GM21737 (cell line): ENCODE measurements at regions not wholly inside any gene's neighbourhood (a gene's known extent, or its start where the extent isn't known, plus 50 kb on each side); places are given as distances from the start of the nearest gene placed in this dataset.
"Not testable (repeated sequence)": the region's sequence is repeated elsewhere in the genome, so short reads cannot be mapped to it uniquely, and the experiment has no call there.

Experiments
- ATAC-seq: cut with Tn5 transposase; IDR thresholded peaks from one replicate; pipeline ENCODE4 v1.9.1; 2021; ENCODE audit warnings: mild to moderate bottlenecking, moderate library complexity; ENCODE audit not compliant: unreplicated experiment

DNA sequence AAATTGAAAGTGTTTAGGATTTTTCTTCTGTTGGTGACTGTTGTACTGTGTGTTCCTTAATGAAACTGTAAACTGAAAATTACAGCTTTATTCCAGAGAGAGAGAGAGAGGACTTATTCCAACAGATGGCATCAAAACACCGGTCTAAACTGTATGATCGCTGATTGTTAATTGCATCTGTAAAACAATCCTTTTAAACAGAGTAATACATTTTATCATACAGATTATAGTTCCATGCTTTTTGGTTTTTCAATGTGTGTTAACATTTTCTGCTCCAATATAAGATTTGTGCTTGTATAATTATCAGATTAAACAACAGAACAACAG, 289.7 kb upstream of the DNAJC19 start:
- no peak for ATAC-seq

DNA sequence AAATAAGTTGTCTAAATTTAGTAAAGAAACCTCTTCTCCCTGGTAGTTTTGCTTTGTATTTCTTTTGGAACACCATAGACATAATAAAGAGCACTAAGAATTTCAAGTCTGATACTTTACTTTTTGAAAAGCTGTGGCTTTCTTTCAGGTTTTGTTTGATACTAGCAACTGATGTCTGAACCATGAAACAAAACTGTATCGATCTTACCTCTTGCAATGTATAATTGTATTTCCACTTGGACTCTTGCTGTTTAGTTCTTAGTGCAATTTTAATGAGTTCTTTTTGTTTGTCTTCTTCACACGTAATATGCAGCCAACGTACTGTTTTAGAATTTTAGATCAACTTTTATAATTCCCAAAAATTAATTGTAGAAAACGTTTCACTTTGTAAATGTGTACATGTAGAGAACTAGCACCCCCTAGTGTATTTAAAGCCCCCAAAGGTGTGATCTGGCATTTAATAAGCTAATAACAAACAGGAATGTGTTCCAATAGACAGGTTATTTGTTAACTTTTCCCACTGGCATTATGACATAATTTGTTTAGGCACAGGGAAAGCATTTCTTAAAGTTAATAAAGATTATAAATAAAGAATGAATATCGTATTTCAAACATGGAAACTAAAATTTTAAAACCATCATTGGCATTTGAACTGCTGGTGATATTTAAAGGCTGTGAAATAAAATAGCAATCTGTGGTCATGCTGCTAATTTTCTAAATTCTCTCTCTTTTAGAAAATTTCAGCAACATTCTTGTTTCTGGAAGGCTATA, 289.1 kb upstream of the DNAJC19 start:
- no peak for ATAC-seq

DNA sequence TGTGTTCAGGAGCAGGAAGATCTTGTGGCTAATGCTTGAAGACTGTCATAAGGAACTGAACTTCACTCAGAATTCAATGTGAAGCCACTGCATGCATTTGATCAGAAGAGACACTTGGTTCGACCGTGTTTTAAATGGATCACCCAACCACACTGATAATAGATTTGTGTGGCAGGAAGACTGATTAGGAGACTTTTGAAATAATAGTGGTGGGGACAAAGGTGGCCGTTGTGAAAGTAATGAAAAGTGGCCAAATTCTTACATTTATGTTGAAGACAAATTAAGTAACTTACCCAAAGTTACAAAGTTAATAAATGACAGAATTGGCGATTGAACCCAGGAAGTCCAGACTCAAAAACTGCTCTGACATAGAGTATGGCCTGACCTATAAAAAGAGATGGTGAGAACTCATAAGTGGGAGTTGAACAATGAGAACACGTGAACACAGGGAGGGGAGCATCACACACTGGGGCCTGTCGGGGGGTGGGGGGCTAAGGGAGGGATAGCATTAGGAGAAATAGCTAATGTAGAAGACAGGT, 286.9 kb upstream of the DNAJC19 start:
- no peak for ATAC-seq

DNA sequence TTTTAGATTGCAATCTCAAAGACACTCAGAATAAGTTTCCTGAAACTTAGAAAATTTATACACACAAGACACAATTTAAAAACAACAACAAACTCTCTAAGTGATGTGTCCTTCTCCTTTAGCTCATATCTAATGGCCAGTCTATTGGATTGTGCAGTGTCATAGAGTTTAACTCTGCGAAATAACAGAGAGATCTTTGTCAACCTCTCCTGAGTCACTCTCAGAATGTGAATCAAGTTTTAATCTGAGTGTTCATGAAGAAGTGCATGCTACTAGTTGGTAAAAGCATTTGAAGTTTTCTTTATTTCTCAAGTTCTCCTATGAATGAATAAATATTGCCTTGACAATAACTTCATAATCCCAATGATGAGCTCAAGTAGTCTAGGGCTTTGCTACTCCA, 284.5 kb upstream of the DNAJC19 start:
- no peak for ATAC-seq

DNA sequence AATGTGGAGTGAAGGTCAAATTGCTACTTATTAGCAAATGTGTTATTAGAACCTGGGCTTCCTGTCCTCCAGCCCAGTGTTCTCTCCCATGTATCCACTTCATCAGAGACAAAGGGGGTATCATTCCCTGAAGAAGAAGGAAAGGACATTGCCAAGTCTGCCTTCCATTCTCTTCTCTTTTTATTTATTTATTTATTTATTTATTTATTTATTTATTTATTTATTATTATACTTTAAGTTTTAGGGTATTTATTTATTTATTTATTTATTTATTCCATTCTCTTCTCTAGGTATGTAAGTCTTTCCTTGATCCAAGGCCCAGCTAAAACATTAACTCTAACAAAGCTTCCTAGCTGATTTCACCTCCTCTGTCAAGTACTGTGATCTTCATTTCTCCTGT, 277.8 kb upstream of the DNAJC19 start:
- ATAC-seq = no peak

- peak; percentile 90 for ATAC-seq
These were observed 276.3 kb upstream of the DNAJC19 start for GRCh38 chr3:181265750-181266333.

GRCh38 chr3:181264486-181264885, 274.9 kb upstream of the DNAJC19 start:
- ATAC-seq = no peak

DNA sequence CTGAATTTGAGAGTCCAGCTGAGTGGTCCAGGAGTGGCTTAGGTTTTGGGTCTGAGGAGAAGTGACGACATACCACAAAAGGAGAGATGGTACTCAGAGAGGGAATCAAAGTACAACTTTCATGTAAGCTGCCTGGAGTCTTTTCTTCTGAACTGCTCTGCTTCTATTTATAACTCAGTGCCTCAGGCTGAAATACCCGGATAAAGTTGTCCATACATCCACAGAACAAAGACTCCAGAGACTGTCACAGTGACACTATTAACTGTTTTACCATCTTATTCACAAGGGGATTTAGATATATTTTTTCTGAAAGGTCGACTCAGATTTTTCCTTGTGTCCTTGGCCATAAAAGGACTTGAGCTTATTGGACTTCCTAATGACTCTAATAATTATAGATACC, 264.3 kb upstream of the DNAJC19 start:
- no peak for ATAC-seq

- ATAC-seq = no peak
These were observed 263.1 kb upstream of the DNAJC19 start for GRCh38 chr3:181252631-181253030.

DNA sequence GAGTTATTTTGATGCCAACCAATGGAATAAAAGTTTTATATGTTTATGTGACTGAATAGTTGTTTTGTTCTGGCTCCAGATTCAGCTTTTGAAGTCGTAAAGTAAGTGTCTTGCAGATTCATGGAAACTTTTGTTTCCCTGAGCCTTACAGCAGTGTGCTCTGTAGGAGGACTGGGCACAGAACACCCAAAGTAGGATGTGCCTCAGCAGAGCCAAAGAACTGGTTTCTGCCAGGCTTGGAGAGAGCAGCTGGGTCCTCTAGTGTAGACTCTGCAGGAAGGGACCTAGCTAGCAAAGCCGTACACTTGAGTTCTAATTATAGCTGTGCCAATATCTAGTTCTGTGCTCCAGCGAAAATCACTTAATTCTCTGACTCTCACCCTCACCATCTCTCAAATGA, 261.2 kb upstream of the DNAJC19 start:
- no peak for ATAC-seq

DNA sequence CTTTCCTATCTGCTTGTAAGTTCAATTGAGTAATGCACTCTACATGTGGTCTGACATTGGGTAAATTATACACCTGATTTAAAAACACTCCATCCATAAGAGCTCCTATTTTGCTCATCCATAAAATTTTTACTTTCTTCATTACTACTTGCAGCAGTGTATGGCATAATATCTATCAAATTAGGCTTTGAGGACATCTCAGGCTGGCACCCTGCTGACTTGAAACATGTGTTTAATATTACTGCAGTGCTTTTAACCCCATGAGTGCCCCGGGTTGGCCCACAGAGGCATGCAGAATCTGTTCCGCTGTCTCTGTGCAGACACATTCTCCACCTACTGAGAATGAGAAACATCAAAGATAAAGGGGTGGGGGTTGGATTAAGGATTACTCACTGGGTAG, 249.9 kb upstream of the DNAJC19 start:
- ATAC-seq = no peak

- no peak for ATAC-seq
These were observed 240.7 kb upstream of the DNAJC19 start for GRCh38 chr3:181230258-181230657.

- no peak for ATAC-seq
These were observed 223.8 kb upstream of the DNAJC19 start for GRCh38 chr3:181213347-181213746.

DNA sequence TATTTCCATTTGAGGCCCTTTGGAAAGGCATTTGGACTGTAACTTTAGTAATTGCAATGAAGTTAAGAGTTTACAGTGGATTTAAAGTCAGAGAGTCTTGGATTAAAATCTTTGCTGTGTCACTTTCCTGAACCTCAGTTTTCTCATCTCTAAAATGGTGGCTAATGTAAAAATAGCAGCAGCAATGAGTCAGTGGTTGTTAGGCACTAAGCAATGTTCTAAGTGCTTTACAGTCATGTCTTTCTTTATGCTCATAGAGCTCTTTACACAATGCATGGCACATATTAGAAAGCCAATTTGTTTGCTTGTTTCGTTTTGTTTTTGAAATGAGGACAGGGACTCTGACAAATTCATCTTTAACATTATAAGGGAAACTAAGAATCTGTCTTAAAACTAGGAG, 222.7 kb upstream of the DNAJC19 start:
- no peak for ATAC-seq

DNA sequence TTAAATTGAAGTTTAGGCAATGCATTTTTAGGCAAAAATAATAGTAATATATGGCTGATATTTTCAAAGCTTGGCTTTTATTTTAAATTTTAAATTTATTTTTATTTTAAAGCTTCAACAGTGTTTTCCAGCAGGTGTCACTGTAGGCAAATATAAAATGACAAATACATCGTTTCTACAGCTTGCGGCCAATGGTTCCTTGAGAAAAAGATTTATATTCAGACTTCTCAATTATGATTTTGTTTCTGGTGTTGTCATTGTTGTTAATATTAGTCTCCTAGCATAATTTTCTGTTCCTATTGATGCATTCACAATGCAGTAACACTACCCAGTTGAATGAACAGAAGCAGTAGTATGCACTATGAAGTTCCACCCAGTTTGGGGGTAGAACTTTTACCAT, 220.7 kb upstream of the DNAJC19 start:
- ATAC-seq = no peak

DNA sequence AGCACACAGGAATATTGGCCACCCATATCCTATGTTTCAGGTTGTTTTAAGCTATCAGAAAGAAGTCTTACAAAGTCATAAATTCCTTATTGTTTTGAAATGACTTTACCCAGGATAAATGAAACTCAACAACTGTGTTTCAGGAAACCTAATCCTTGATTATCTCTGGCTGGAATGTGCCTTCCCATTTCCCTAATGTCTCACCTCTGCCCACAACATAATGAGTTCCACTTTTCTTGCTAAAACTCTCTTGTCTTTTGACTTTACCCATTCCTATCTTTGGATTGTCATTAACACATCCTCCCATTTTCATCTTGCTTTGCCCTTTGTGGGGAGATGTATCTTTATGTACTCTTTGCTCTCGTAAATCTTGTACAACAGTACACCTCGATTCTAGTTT, 200.0 kb upstream of the DNAJC19 start:
- ATAC-seq = no peak

- ATAC-seq = no peak
These were observed 194.2 kb upstream of the DNAJC19 start for GRCh38 chr3:181183764-181184163.

DNA sequence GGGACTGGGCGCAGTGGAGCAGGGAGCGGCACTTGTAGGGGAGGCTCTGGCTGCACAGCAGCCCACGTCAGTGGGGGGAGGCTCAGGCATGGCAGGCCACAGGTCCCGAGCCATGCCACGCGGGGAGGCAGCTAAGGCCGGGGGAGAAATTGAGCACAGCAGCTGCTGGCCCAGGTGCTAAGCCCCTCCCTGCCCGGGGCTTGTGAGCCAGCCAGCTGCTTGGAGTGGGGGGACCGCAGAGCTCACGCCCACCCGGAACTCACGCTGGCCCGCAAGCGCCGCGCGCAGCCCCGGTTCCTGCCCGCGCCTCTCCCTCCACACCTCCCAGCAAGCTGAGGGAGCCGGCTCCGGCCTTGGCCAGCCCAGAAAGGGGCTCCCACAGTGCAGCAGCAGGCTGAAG, 193.5 kb upstream of the DNAJC19 start:
- ATAC-seq = not testable (repeated sequence)

GRCh38 chr3:181178991-181179390, 189.5 kb upstream of the DNAJC19 start:
- ATAC-seq = no peak

DNA sequence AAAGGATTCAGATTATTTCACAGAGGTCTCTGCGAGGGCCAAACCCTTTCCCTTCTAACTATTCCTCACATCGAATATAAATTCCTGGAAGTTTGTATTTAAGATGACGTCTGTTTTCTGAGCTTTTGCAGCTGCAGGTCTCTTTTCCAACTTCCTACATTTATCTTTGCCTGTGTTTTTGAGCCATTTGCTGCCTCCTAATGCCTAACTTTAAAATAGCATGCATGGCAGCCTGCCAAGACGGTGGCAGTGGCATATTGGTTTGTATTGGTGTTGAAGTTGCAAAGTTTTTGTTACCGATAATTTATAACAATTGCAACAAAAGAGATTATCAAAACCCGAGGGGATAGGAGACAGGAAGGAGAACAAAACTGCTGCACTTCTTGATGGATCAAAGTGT, 187.1 kb upstream of the DNAJC19 start:
- ATAC-seq = no peak

DNA sequence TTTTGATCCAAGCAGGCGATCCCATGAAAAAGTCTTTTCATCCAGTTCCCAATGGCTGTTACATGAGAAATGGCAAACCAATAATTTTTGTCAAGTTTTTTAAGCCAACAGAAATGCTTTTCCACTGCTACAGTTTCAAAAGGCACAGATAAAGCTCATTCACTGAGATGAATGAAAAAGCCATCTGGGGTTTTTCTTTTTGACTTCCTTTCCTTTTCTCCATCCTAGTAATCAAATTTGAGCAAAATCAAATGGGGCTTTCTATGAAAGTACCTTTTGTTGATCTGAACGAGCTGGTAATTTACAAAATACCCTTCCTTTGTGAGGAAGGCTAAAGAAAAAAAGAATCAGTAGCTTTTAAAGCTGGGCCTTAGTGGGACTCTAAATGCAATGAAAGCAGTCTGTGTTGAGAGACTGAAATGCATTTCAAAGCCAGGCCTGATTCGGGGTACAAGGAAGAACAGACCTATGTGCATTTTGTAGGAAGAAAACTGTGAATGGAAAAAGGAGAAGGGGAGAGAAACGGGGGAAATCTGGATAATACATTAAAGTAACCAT, 185.2 kb upstream of the DNAJC19 start:
- no peak for ATAC-seq

GRCh38 chr3:181174022-181174421, 184.5 kb upstream of the DNAJC19 start:
- ATAC-seq = no peak
